RWPE2 (cell line): ENCODE measurements at regions not wholly inside any gene's neighbourhood (a gene's known extent, or its start where the extent isn't known, plus 50 kb on each side); places are given as distances from the start of the nearest gene placed in this dataset.
"Not testable (repeated sequence)": the region's sequence is repeated elsewhere in the genome, so short reads cannot be mapped to it uniquely, and the experiment has no call there.

Source experiments
- ATAC-seq: fragments of 200-7000 bp; cut with Tn5 transposase; 3 replicates; pipeline ENCODE4 v1.9.1; 2021; ENCODE audit warnings: low read depth
- DNase-seq: peaks from one replicate; pipeline ENCODE4 v3.0.0-alpha.2; 2020; ENCODE audit warnings: low spot score
- H3K27ac ChIP-seq: fragments of 450-650 bp; 2 replicates; pipeline ENCODE4 v1.5.1; 2017; ENCODE audit warnings: mild to moderate bottlenecking; ENCODE audit not compliant: poor library complexity, severe bottlenecking
- H3K27me3 ChIP-seq: fragments of 250-450 bp; sonication (Bioruptor Pico); 2 replicates; pipeline ENCODE4 v1.5.1; 2021; ENCODE audit warnings: mild to moderate bottlenecking, moderate library complexity; ENCODE audit not compliant: insufficient read depth, poor library complexity, severe bottlenecking
- H3K36me3 ChIP-seq: fragments of 250-450 bp; sonication (Bioruptor Pico); 2 replicates; pipeline ENCODE4 v1.5.1; 2020; ENCODE audit warnings: low read depth, mild to moderate bottlenecking, moderate library complexity
- H3K4me1 ChIP-seq: fragments of 250-450 bp; sonication (Bioruptor Pico); 2 replicates; pipeline ENCODE4 v1.5.1; 2021; ENCODE audit warnings: mild to moderate bottlenecking, moderate library complexity; ENCODE audit not compliant: insufficient read depth, poor library complexity, severe bottlenecking
- H3K4me3 ChIP-seq: fragments of 250-450 bp; sonication (Bioruptor Pico); 2 replicates; pipeline ENCODE4 v1.5.1; 2021; ENCODE audit warnings: mild to moderate bottlenecking, moderate library complexity; ENCODE audit not compliant: severe bottlenecking
- H3K9me3 ChIP-seq: fragments of 250-450 bp; sonication (Bioruptor Pico); 2 replicates; pipeline ENCODE4 v1.5.1; 2021; ENCODE audit warnings: mild to moderate bottlenecking, moderate library complexity; ENCODE audit not compliant: severe bottlenecking
- CTCF ChIP-seq: fragments of 450-650 bp; IDR thresholded peaks from one replicate; pipeline ENCODE4 v1.5.1; 2017; ENCODE audit warnings: mild to moderate bottlenecking, moderate library complexity; ENCODE audit not compliant: poor library complexity, severe bottlenecking

- H3K27me3 ChIP-seq: no peaks in the 10 kb centered on the region
- ATAC-seq (peak; percentile 79), DNase-seq (no peak)
- peak overlapping the region; percentile 49 for H3K27ac ChIP-seq
- no peaks in the 10 kb centered on the region for H3K36me3 ChIP-seq
- no peak for TF ChIP-seq CTCF
- peaks cover 13% of the 10 kb centered on the region for H3K4me1 ChIP-seq
- no peaks in the 10 kb centered on the region for H3K9me3 ChIP-seq
- H3K4me3 ChIP-seq: no peak overlapping the region
Observed at GRCh38 chr16:59634004-59634579, 900.0 kb upstream of the GOT2 start.

- Histone ChIP-seq H3K36me3 (no peaks in the 10 kb centered on the region), H3K27me3 (no peaks in the 10 kb centered on the region), H3K4me3 (no peak overlapping the region), H3K4me1 (peaks cover 13% of the 10 kb centered on the region), H3K9me3 (no peaks in the 10 kb centered on the region), H3K27ac (peak overlapping the region; percentile 6)
- peak; percentile 43; the same call in 1 of the 3 replicates for ATAC-seq
- TF ChIP-seq CTCF: no peak
- no peak for DNase-seq
Observed at GRCh38 chr16:59632276-59632855, 898.2 kb upstream of the GOT2 start.

DNA sequence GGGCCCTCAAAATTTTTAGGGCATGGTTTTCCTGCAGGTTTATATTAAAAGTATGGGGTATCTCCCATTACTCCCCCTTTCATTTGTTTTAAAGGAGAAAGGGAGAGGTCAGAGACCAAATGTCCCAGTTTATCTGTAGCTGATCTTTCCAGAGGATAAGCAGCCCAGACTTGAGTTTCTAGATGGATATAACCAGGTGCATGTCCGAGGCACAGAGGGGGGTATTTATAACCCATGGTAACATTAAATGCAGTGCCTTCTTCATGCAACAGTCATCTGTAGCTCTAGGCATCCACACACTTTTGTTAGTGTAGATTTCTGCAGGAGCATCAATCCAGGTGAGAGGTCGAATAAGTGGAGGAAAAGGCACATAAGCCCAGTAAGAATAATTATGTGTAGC, 890.3 kb upstream of the GOT2 start:
- not testable (repeated sequence) for H3K27ac ChIP-seq, ATAC-seq, H3K36me3 ChIP-seq, H3K4me1 ChIP-seq, DNase-seq, H3K27me3 ChIP-seq, H3K9me3 ChIP-seq, H3K4me3 ChIP-seq

GRCh38 chr16:59614466-59615240, 880.5 kb upstream of the GOT2 start:
- Histone ChIP-seq H3K27ac (no peak overlapping the region), H3K4me1 (no peaks in the 10 kb centered on the region), H3K27me3 (no peaks in the 10 kb centered on the region), H3K36me3 (no peaks in the 10 kb centered on the region), H3K9me3 (no peaks in the 10 kb centered on the region), H3K4me3 (no peak overlapping the region)
- no peak for TF ChIP-seq CTCF
- DNase-seq: no peak
- no peak for ATAC-seq

- not testable (repeated sequence) for DNase-seq, H3K4me1 ChIP-seq, H3K27ac ChIP-seq, H3K4me3 ChIP-seq, H3K9me3 ChIP-seq, H3K36me3 ChIP-seq, ATAC-seq, H3K27me3 ChIP-seq
Observed at GRCh38 chr16:59612910-59613620, 878.9 kb upstream of the GOT2 start.
